ENCODE measurements at regions not wholly inside any gene's neighbourhood (a gene's known extent, or its start where the extent isn't known, plus 50 kb on each side); places are given as distances from the start of the nearest gene placed in this dataset.

GRCh38 chr2:21644266-21644665, 520.5 kb downstream of the TDRD15 start:
- Histone ChIP-seq H3K4me1 (peaks cover 8% of the 10 kb centered on the region), H3K27me3 (replicated peaks; ENCODE audit: control insufficient read depth, insufficient read depth, low read length) (no peaks in the 10 kb centered on the region), H3K9me3 (no peaks in the 10 kb centered on the region), H3K4me3 (ENCODE audit: low read depth, low read length) (no peak overlapping the region), H3K36me3 (ENCODE audit: control insufficient read depth, insufficient read depth, low read length) (no peaks in the 10 kb centered on the region)
- peaks cover 10% of the 10 kb centered on the region for H3K9me3 Mint-ChIP-seq (ENCODE audit: unreplicated experiment)
- POLR2A ChIA-PET = no interaction called here
- intact Hi-C loops (cut with micrococcal nuclease; ENCODE audit: unreplicated experiment) = no loop called here
- no peak overlapping the region for H3K4me3 Mint-ChIP-seq (ENCODE audit: unreplicated experiment)
- CTCF ChIA-PET = no interaction called here
- no TSS peak for BruUV-seq (replicated peaks)
- H3K27ac Mint-ChIP-seq (ENCODE audit: unreplicated experiment) = no peak overlapping the region
- TF ChIP-seq CTCF (IDR thresholded peaks at IDR 0.05; ENCODE audit: insufficient read depth in 1 of 2, low read depth in 1 of 2, low read length in 1 of 2, severe bottlenecking in 1 of 2, unreplicated experiment in 1 of 2) = no peak
- H3K27me3 Mint-ChIP-seq (ENCODE audit: insufficient read depth, unreplicated experiment) = no peaks in the 10 kb centered on the region
- no peaks in the 10 kb centered on the region for H3K36me3 Mint-ChIP-seq (ENCODE audit: insufficient read depth, unreplicated experiment)
- DNase-seq = no peak
- peaks cover 14% of the 10 kb centered on the region for H3K4me1 Mint-ChIP-seq (ENCODE audit: low read depth, unreplicated experiment)

GRCh38 chr2:21646345-21646744, 522.6 kb downstream of the TDRD15 start:
- Histone ChIP-seq H3K27me3 (replicated peaks; ENCODE audit: control insufficient read depth, insufficient read depth, low read length) (no peaks in the 10 kb centered on the region), H3K4me1 (peaks cover 10% of the 10 kb centered on the region), H3K9me3 (peaks cover 2% of the 10 kb centered on the region; the same call in 1 of the 2 replicates), H3K36me3 (ENCODE audit: control insufficient read depth, insufficient read depth, low read length) (no peaks in the 10 kb centered on the region), H3K4me3 (ENCODE audit: low read depth, low read length) (no peak overlapping the region)
- no peak for TF ChIP-seq CTCF (IDR thresholded peaks at IDR 0.05; ENCODE audit: insufficient read depth in 1 of 2, low read depth in 1 of 2, low read length in 1 of 2, severe bottlenecking in 1 of 2, unreplicated experiment in 1 of 2)
- intact Hi-C loops (cut with micrococcal nuclease; ENCODE audit: unreplicated experiment) = no loop called here
- H3K4me1 Mint-ChIP-seq (ENCODE audit: low read depth, unreplicated experiment) = peaks cover 13% of the 10 kb centered on the region
- CTCF ChIA-PET = no interaction called here
- H3K4me3 Mint-ChIP-seq (ENCODE audit: unreplicated experiment) = no peak overlapping the region
- H3K27ac Mint-ChIP-seq (ENCODE audit: unreplicated experiment) = no peak overlapping the region
- H3K27me3 Mint-ChIP-seq (ENCODE audit: insufficient read depth, unreplicated experiment) = no peaks in the 10 kb centered on the region
- no peak for DNase-seq
- POLR2A ChIA-PET = no interaction called here
- no peaks in the 10 kb centered on the region for H3K9me3 Mint-ChIP-seq (ENCODE audit: unreplicated experiment)
- H3K36me3 Mint-ChIP-seq (ENCODE audit: insufficient read depth, unreplicated experiment) = no peaks in the 10 kb centered on the region
- BruUV-seq (replicated peaks) = no TSS peak

GRCh38 chr2:21650569-21650968, 526.8 kb downstream of the TDRD15 start:
- H3K27ac Mint-ChIP-seq (ENCODE audit: unreplicated experiment) = no peak overlapping the region
- no peak for TF ChIP-seq CTCF (IDR thresholded peaks at IDR 0.05; ENCODE audit: insufficient read depth in 1 of 2, low read depth in 1 of 2, low read length in 1 of 2, severe bottlenecking in 1 of 2, unreplicated experiment in 1 of 2)
- no peaks in the 10 kb centered on the region for H3K27me3 Mint-ChIP-seq (ENCODE audit: insufficient read depth, unreplicated experiment)
- intact Hi-C loops (cut with micrococcal nuclease; ENCODE audit: unreplicated experiment) = no loop called here
- BruUV-seq (replicated peaks) = no TSS peak
- H3K4me3 Mint-ChIP-seq (ENCODE audit: unreplicated experiment) = no peak overlapping the region
- no peaks in the 10 kb centered on the region for H3K9me3 Mint-ChIP-seq (ENCODE audit: unreplicated experiment)
- Histone ChIP-seq H3K27me3 (replicated peaks; ENCODE audit: control insufficient read depth, insufficient read depth, low read length) (no peaks in the 10 kb centered on the region), H3K36me3 (ENCODE audit: control insufficient read depth, insufficient read depth, low read length) (no peaks in the 10 kb centered on the region), H3K4me1 (peaks cover 10% of the 10 kb centered on the region), H3K4me3 (ENCODE audit: low read depth, low read length) (no peak overlapping the region), H3K9me3 (peaks cover 2% of the 10 kb centered on the region; the same call in 1 of the 2 replicates)
- ChIA-PET CTCF (no interaction called here), POLR2A (no interaction called here)
- peaks cover 18% of the 10 kb centered on the region for H3K4me1 Mint-ChIP-seq (ENCODE audit: low read depth, unreplicated experiment)
- H3K36me3 Mint-ChIP-seq (ENCODE audit: insufficient read depth, unreplicated experiment) = no peaks in the 10 kb centered on the region
- peak; percentile 24 to 60 for DNase-seq

Measured in Caco-2 (cell line).